SIG-M5 treated with dmso at 0.1 percent for 504 hours (cell line): ENCODE measurements at regions not wholly inside any gene's neighbourhood (a gene's known extent, or its start where the extent isn't known, plus 50 kb on each side); places are given as distances from the start of the nearest gene placed in this dataset.

Experiments
- DNase-seq: peaks from one replicate; lab custom pipeline; 2025; ENCODE audit not compliant: unreplicated experiment; lab: John Stamatoyannopoulos, UW

GRCh38 chr13:26456650-26457049, 100.8 kb upstream of the WASF3 start:
- no peak for DNase-seq

GRCh38 chr13:26457212-26457611, 100.3 kb upstream of the WASF3 start:
- DNase-seq = peak; percentile 48

- DNase-seq = no peak
Observed at GRCh38 chr13:26458196-26458749, 99.2 kb upstream of the WASF3 start.

- DNase-seq = no peak
Observed at GRCh38 chr13:26459276-26460131, 98.0 kb upstream of the WASF3 start.

GRCh38 chr13:26460648-26461047, 96.8 kb upstream of the WASF3 start:
- no peak for DNase-seq

GRCh38 chr13:26463296-26463695, 94.2 kb upstream of the WASF3 start:
- no peak for DNase-seq

- no peak for DNase-seq
Observed at GRCh38 chr13:26463848-26464247, 93.6 kb upstream of the WASF3 start.

GRCh38 chr13:26465514-26465913, 92.0 kb upstream of the WASF3 start:
- no peak for DNase-seq

GRCh38 chr13:26465954-26466353, 91.5 kb upstream of the WASF3 start:
- DNase-seq = no peak

GRCh38 chr13:26468265-26468801, 89.2 kb upstream of the WASF3 start:
- no peak for DNase-seq

- no peak for DNase-seq
Observed at GRCh38 chr13:26469602-26470001, 87.9 kb upstream of the WASF3 start.

GRCh38 chr13:26471807-26472206, 85.7 kb upstream of the WASF3 start:
- DNase-seq = no peak

GRCh38 chr13:26473571-26474230, 83.8 kb upstream of the WASF3 start:
- no peak for DNase-seq

GRCh38 chr13:26474286-26474685, 83.2 kb upstream of the WASF3 start:
- DNase-seq = no peak

- DNase-seq = no peak
Observed at GRCh38 chr13:26475176-26476110, 82.0 kb upstream of the WASF3 start.

- DNase-seq = no peak
Observed at GRCh38 chr13:26476111-26476781, 81.2 kb upstream of the WASF3 start.

GRCh38 chr13:26476782-26477142, 80.7 kb upstream of the WASF3 start:
- DNase-seq = no peak

- no peak for DNase-seq
Observed at GRCh38 chr13:26477681-26478080, 79.8 kb upstream of the WASF3 start.

- DNase-seq = no peak
Observed at GRCh38 chr13:26480246-26480855, 77.1 kb upstream of the WASF3 start.
